Vagina (tissue), 2 donors: ENCODE measurements at regions not wholly inside any gene's neighbourhood (a gene's known extent, or its start where the extent isn't known, plus 50 kb on each side); places are given as distances from the start of the nearest gene placed in this dataset.

Experiments
- POLR2A ChIP-seq, 2 donors: fragments of 450-650 bp; IDR thresholded peaks; one replicate each; pipeline ENCODE4 v1.6.1; 2017; ENCODE audit warnings: antibody characterized with exemption in 2 of 2, mild to moderate bottlenecking in 2 of 2, moderate library complexity in 2 of 2
- POLR2AphosphoS5 ChIP-seq, 2 donors: sonication (generic); formaldehyde crosslinking; IDR thresholded peaks; one replicate each; pipeline ENCODE4 v1.9.0; 2017; ENCODE audit warnings: antibody characterized with exemption in 2 of 2, mild to moderate bottlenecking in 2 of 2, low read depth in 1 of 2; ENCODE audit not compliant: insufficient read depth in 1 of 2
- TF ChIP-seq, protein P1 (sequence below), 3 experiments: fragments of 450-650 bp in 2 of 3; fragments of 200-600 bp in 1 of 3; sonication (generic) in 1 of 3; IDR thresholded peaks; one replicate each; pipeline ENCODE4 v1.5.1; 2017 to 2019; ENCODE audit warnings: antibody characterized with exemption in 3 of 3, mild to moderate bottlenecking in 2 of 3, moderate library complexity in 2 of 3

DNA sequence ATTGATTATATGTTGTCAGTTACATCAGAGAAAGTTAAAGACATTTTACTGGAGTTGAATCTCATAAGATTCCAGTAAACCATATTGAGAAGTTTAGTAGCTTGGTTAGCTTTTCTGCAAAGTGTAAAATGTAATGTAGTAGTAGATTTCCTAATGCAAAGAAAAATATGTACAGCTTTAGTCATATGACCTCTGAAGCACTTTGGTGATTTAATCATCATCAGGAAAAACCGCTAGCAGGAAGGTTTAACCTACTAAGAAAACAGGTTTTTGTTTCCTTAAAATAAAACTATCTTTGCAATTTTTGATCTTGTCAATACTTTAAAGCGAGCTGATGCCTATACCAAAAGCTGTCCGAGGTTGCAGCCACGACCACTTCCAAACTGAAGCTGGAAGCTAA is 364.6 kb upstream of the ZNF385D start:
- TF ChIP-seq, protein P1, sequence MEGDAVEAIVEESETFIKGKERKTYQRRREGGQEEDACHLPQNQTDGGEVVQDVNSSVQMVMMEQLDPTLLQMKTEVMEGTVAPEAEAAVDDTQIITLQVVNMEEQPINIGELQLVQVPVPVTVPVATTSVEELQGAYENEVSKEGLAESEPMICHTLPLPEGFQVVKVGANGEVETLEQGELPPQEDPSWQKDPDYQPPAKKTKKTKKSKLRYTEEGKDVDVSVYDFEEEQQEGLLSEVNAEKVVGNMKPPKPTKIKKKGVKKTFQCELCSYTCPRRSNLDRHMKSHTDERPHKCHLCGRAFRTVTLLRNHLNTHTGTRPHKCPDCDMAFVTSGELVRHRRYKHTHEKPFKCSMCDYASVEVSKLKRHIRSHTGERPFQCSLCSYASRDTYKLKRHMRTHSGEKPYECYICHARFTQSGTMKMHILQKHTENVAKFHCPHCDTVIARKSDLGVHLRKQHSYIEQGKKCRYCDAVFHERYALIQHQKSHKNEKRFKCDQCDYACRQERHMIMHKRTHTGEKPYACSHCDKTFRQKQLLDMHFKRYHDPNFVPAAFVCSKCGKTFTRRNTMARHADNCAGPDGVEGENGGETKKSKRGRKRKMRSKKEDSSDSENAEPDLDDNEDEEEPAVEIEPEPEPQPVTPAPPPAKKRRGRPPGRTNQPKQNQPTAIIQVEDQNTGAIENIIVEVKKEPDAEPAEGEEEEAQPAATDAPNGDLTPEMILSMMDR (IDR thresholded peaks at IDR 0.05): no peak
- no peak for TF ChIP-seq POLR2A (IDR thresholded peaks at IDR 0.05)
- no peak for TF ChIP-seq POLR2AphosphoS5 (IDR thresholded peaks at IDR 0.05; ENCODE audit: insufficient read depth in 1 of 2, low read depth in 1 of 2)
